ENCODE measurements at regions not wholly inside any gene's neighbourhood (a gene's known extent, or its start where the extent isn't known, plus 50 kb on each side); places are given as distances from the start of the nearest gene placed in this dataset.
A peak's percentile ranks its signal among the peaks of the same experiment; 100 is the strongest.

- Histone ChIP-seq H3K36me3 (no peaks in the 10 kb centered on the region), H3K4me1 (no peaks in the 10 kb centered on the region), H3K27me3 (no peaks in the 10 kb centered on the region), H3K4me3 (ENCODE audit: low read depth, low read length) (no peak overlapping the region), H3K9me3 (no peaks in the 10 kb centered on the region)
- no peak for DNase-seq
- no peak for TF ChIP-seq CTCF (IDR thresholded peaks at IDR 0.05; ENCODE audit: low read depth, low read length)
These were observed 106.9 kb upstream of the GAREM1 start for GRCh38 chr18:32577561-32577960.

- peak; percentile 3 for DNase-seq
- no peaks in the 10 kb centered on the region for H3K27me3 ChIP-seq
These were observed 105.7 kb upstream of the GAREM1 start for GRCh38 chr18:32576296-32576916.

GRCh38 chr18:32566960-32567359, 96.3 kb upstream of the GAREM1 start:
- no peak overlapping the region for H3K4me3 ChIP-seq (ENCODE audit: low read depth, low read length)
- no peaks in the 10 kb centered on the region for H3K36me3 ChIP-seq
- H3K9me3 ChIP-seq: no peaks in the 10 kb centered on the region
- no peaks in the 10 kb centered on the region for H3K27me3 ChIP-seq
- no peak for TF ChIP-seq CTCF (IDR thresholded peaks at IDR 0.05; ENCODE audit: low read depth, low read length)
- no peaks in the 10 kb centered on the region for H3K4me1 ChIP-seq
- DNase-seq: no peak

More at GRCh38 chr18:32576296-32576916, 105.7 kb upstream of the GAREM1 start:
- Histone ChIP-seq H3K9me3 (no peaks in the 10 kb centered on the region), H3K4me3 (ENCODE audit: low read depth, low read length) (no peak overlapping the region), H3K4me1 (no peaks in the 10 kb centered on the region), H3K36me3 (no peaks in the 10 kb centered on the region)
- TF ChIP-seq CTCF (IDR thresholded peaks at IDR 0.05; ENCODE audit: low read depth, low read length): peak; percentile 24

GRCh38 chr18:32553640-32554365, 83.1 kb upstream of the GAREM1 start:
- no peak for TF ChIP-seq CTCF (IDR thresholded peaks at IDR 0.05; ENCODE audit: low read depth, low read length)
- Histone ChIP-seq H3K4me3 (ENCODE audit: low read depth, low read length) (no peak overlapping the region), H3K9me3 (no peaks in the 10 kb centered on the region), H3K4me1 (no peaks in the 10 kb centered on the region), H3K27me3 (no peaks in the 10 kb centered on the region), H3K36me3 (no peaks in the 10 kb centered on the region)
- DNase-seq: no peak

GRCh38 chr18:32553174-32553573, 82.5 kb upstream of the GAREM1 start:
- no peaks in the 10 kb centered on the region for H3K27me3 ChIP-seq
- no peak for TF ChIP-seq CTCF (IDR thresholded peaks at IDR 0.05; ENCODE audit: low read depth, low read length)
- no peak for DNase-seq
- no peak overlapping the region for H3K4me3 ChIP-seq (ENCODE audit: low read depth, low read length)
- H3K9me3 ChIP-seq: no peaks in the 10 kb centered on the region
- H3K4me1 ChIP-seq: no peaks in the 10 kb centered on the region
- H3K36me3 ChIP-seq: no peaks in the 10 kb centered on the region

- peak; percentile 58 for TF ChIP-seq CTCF (IDR thresholded peaks at IDR 0.05; ENCODE audit: low read depth, low read length)
- no peaks in the 10 kb centered on the region for H3K9me3 ChIP-seq
- H3K36me3 ChIP-seq: no peaks in the 10 kb centered on the region
- DNase-seq: peak; percentile 37
- H3K27me3 ChIP-seq: no peaks in the 10 kb centered on the region
- no peaks in the 10 kb centered on the region for H3K4me1 ChIP-seq
- H3K4me3 ChIP-seq (ENCODE audit: low read depth, low read length): no peak overlapping the region
These were observed 81.8 kb upstream of the GAREM1 start for GRCh38 chr18:32552421-32553030.
